HG02970 (cell line): ENCODE measurements at regions not wholly inside any gene's neighbourhood (a gene's known extent, or its start where the extent isn't known, plus 50 kb on each side); places are given as distances from the start of the nearest gene placed in this dataset.

Source experiments
- ATAC-seq: cut with Tn5 transposase; IDR thresholded peaks from one replicate; pipeline ENCODE4 v1.9.1; 2021; ENCODE audit warnings: mild to moderate bottlenecking, moderate library complexity, moderate number of reproducible peaks; ENCODE audit not compliant: unreplicated experiment, low FRiP score

- ATAC-seq, result no peak
These were observed 211.3 kb downstream of the AUH start for GRCh38 chr9:91150273-91150997.

DNA sequence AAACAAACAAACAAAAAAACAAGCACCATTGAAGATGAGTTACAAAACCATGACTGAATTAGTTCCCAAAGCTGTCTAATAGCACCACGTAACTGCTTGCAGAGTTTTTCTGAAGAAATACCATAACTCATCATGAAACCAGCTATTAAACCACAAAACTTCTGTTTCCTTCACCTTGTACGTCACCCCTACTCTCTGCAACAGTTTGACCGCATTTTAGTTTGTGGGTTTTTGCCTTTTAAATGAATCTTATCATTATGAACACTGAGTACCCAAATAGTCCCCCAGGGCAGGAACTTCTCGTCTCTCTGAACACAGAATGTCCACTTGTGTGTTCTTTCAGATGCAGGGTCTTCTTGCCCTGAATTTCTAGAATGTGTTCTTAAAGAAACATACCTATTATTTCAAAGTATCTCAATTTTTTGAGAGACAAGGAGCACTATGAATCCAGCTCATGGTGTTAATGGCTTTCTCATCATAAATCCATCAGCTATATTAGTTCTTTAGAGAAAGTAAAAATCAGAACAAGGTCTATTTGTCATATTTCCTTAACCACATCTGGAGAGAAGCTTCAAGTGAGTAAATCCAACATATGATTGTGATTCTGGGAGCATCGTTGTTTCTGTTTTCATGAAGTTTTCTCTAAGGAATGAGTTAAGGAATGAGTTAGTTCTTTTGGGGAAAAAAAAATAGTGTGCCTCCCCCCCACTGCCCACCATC, 210.6 kb downstream of the AUH start:
- ATAC-seq, result peak; percentile 45

- no peak for ATAC-seq
These were observed 210.0 kb downstream of the AUH start for GRCh38 chr9:91151718-91152095.

DNA sequence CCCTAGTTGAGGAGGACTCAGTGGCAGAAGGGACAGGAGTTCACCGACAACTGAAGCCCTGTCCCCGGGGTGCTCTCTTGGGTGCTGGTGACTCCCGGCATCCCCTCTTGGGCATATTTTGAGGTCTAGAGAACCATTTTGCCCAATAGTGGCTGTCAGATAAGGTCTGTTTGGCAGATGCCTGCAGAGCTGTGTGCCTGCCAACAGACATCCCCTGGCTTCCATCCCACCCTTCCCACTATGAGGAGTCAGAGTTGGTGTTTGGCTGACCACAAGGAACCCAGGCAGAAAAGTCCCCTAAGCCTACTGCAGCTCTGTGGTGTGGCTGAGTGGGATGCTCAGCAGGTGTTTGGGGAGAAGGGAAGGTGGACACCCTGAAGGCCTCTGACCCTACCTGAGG, 207.0 kb downstream of the AUH start:
- ATAC-seq, result no peak

- ATAC-seq, result no peak
These were observed 206.5 kb downstream of the AUH start for GRCh38 chr9:91155181-91155580.

DNA sequence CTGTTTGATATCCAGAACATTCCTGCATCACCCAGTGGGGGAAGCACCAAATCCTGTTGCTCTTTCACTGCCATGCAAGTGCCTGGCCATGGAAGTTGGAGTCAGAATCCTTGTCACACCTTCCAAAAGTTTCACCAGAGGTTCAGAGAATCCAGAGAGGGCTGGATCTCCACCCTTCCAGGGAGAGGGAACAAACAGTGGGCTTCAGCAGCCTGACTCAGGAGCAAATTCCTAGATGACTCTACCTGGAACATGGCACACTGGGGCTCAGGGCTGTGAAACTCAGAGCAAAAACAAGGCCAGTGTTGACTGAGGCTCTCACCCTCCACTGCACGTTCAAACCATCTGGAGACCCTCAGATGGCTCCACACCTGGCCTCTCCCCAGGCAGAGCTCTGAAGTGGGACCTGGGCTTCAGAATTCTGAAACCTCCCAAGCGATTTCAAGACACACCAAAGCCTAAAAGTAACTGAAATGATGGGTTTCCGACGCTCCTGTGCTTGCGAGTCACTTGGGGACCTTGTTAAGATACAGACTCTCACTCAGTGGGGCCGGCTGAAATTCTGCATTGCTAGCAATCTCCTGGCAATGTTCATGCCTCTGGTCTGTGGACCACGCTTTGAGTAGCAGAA, 205.9 kb downstream of the AUH start:
- ATAC-seq, result no peak

GRCh38 chr9:91156451-91157234, 205.1 kb downstream of the AUH start:
- ATAC-seq, result no peak

DNA sequence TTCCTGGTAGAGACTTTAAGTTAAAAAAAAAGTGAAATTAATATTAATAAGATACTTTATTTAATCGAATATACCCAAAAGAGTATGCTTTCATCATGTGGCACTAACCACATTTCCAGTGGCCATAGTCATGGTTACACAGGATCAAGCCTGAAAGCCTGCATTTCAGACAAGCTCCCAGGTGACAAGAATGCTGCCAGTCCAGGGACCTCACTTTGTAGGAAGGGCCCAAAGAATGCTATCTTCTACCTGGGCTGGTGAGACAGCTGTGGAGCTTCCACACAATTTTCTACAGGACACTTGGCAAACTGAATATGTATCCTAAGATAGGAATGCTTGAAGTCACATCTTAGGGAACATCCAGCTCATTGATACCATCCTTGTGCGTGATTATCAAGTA, 203.8 kb downstream of the AUH start:
- no peak for ATAC-seq

DNA sequence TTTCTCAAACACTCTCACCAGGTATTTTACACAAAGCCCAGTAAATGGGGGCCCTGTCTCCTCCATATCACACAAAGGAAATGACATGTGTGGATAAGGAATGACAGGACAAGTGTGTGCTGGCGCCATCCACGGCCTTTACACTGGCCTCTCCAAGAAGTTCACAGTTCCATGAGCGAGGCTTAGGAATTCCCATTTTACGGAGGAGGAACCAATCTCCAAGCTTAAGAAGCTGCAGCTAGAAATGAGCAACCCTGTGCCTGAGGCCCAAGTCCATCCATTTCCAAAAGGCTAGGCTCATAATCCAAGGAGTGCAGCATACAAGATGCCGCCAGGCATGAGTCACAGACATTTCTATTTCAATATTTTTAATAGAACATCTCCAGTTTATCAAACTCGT, 203.4 kb downstream of the AUH start:
- no peak for ATAC-seq

DNA sequence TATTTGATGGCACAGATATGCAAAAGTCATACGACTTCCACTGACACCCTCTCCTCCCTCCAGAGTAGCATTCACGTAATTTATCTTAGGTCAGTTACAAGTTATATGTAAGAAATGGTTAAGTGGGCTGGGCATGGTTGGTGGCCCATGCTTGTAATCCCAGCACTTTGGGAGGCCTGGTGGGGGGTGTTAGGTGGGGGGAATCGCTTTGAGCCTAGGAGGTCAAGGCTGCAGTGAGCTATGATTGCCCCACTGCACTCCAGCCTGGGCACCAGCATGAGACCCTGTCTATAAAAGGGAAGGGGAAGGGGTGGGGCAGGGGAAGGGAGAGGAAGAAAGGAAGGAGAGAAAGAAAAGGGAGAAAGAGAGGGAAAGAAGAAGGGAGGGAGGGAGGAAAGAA, 202.8 kb downstream of the AUH start:
- no peak for ATAC-seq

DNA sequence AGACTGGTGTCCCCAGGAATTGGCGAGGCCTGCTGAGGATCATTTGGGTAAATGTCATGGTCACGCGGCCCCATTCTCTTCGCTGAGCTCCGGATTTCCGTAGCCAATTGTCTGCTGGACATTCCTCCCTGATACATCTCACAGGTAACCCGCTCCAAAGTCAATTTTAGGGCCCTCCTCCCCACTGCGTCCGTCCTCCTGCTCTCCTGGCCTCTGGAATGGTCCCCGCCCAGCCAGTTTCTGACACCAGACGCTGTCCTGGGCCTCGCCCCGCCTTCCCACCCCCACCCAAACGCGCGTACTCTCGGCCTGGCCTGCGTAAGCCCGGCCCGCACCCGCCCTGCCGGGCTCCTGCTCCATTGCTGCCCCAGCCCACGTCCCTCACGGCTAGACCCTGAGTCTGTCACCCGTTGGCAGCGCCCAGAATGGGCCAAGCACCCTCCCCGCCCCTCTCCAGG, 202.0 kb downstream of the AUH start:
- no peak for ATAC-seq

DNA sequence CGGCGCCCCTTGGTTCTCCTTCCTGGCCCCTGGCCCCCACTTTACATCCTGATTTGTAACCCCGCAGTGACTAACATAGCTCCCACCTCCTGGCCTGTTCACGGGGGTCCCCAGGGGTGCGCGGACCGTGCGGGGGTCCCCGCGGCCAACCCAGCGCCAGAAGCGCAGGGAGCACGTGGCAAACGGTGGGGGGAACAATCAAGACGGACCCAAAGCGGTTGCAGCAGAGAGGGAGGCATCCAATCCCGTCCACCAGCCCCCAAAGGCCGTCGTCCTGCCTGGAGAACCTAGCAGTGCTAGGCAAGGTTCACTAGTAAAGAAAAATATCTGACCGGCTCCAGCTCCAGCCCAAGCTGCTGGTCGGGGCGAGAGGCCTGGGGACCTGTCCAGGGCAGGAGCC, 201.5 kb downstream of the AUH start:
- ATAC-seq, result no peak

- no peak for ATAC-seq
These were observed 200.9 kb downstream of the AUH start for GRCh38 chr9:91160599-91161464.

GRCh38 chr9:91161465-91162300, 200.0 kb downstream of the AUH start:
- no peak for ATAC-seq

GRCh38 chr9:91162311-91162710, 199.4 kb downstream of the AUH start:
- ATAC-seq, result no peak

DNA sequence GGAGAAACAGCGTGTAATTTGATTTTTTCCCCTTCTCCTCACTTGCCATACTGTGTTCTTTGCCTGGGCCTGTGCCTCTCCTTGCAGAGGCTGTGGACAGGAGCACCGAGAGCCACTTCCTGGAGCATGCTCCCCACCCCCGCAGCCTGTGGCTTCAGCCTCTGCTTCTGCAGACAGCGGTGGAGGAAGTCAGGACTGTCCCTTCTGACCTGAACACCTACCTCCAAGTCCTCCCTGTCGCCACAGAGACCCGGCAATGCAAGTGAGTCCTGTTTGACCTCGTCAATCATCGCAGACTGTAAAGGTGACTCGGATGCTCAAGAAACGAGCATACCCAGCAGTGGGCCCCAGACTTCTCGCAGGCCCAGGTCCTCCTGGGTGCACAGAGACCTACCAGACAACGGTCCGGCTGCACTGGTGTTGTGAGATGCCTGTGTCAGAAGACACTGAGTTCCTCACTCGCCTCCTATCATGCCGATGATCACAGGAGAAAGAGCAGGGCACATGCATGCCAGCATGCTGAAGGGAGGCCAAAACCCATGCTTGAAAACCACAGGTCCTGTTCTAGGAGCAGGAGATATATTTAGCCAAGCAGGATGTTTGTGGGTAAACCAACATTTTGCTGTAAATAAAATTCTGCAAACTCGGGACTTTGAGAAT, 198.8 kb downstream of the AUH start:
- no peak for ATAC-seq

DNA sequence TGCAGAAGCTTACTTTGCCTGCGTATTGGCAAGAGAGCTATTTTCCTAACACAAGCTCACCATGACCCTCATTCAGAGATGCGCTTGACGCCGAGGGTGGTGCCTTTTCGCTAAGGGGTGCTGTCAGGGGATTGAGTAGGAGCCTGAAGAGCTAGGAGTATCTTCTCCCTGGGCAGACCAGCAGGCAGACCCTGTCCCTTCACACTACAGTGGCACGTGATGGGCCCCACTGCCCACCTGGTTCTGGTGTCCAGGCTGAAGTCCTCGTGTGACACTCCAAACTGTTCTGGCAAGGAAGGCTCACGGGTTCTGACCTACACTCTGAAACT, 198.3 kb downstream of the AUH start:
- ATAC-seq, result no peak

GRCh38 chr9:91163773-91164471, 197.8 kb downstream of the AUH start:
- ATAC-seq, result no peak
